HG03095 (cell line): ENCODE measurements at regions not wholly inside any gene's neighbourhood (a gene's known extent, or its start where the extent isn't known, plus 50 kb on each side); places are given as distances from the start of the nearest gene placed in this dataset.

Experiments used
- ATAC-seq: cut with Tn5 transposase; IDR thresholded peaks from one replicate; pipeline ENCODE4 v1.9.1; 2021; ENCODE audit warnings: moderate library complexity; ENCODE audit not compliant: unreplicated experiment

- no peak for ATAC-seq
Observed at GRCh38 chr4:163748449-163748848, 254.0 kb downstream of the TMA16 start.

- peak; percentile 56 for ATAC-seq
Observed at GRCh38 chr4:163755013-163755412, 260.5 kb downstream of the TMA16 start.

DNA sequence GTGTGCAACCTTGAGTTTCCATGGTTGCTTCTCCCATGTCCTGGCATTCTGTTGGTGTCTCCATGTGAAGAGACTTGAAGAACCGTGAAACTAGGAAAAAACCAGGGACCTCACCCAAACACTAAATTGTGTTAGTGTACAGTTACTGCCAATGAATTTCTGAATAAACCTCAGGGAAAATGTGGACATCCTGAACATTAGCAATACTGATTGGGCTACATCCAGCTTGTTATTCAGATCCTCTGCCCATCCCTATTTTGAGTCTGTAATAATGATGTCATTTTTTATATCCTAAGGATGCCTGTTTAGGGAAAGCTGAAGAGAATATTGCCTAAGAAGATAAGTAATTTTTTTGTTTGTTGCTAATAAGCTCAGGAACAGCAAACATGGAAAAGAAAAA is 262.7 kb downstream of the TMA16 start:
- no peak for ATAC-seq

DNA sequence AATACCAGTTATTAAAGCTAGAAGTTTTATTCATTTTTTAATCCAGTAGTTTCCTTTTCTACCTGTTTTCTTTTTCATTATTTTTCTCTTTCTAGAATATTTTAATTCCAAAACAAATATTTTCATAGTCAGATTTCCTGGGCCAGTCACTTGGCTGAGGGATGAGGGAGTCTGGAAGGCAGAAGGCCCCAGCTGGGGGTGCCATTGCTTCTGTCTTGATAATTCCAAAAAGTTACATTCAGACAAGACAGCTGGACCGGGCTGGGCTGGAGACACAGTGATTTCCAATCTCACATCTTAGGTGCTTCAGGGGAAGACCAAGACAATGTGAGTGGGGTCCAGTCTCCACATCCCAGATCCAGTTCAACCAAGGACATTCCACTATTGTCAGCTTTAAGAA is 263.5 kb downstream of the TMA16 start:
- ATAC-seq = no peak

- ATAC-seq = no peak
Observed at GRCh38 chr4:163762741-163763140, 268.3 kb downstream of the TMA16 start.

DNA sequence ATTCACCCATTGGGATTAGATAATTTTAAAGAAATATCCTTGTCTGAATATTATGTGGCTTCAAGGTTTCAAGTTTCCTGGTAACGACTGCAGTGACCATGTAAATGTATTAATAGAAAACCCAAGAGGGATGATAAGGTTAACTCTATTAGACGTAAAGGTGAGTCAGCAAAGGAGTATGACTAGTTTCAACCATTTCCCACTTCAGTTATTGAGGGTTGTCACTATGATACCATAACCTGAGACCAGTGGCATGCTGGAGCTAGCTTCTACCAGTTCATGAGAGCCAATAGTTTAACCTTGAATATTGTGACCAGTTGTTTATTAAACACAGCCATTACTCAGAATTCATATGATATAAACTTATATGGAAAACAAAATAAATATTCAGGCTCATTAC is 270.1 kb downstream of the TMA16 start:
- no peak for ATAC-seq

- ATAC-seq = no peak
Observed at GRCh38 chr4:163768014-163768413, 273.5 kb downstream of the TMA16 start.

DNA sequence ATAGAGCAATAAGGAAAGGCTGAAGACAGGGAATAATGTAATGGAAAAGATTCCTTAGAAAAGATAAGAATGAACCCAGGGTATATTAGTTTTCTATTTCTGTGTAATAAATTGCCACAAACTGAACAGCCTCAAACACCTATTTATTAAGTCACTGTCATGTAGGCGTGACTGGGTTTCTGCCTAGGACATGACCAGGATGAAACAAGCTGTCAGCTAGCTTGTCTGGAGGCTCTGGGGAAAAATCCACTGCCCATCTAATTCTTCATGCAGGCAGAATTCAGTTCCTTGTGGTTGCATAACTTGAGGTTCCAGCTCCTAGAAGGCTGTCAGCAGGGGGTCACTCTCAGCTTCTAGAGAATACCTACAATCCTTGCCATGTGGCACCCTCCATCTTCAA is 277.7 kb downstream of the TMA16 start:
- no peak for ATAC-seq

GRCh38 chr4:163773940-163774339 is 279.4 kb downstream of the TMA16 start:
- ATAC-seq = no peak

DNA sequence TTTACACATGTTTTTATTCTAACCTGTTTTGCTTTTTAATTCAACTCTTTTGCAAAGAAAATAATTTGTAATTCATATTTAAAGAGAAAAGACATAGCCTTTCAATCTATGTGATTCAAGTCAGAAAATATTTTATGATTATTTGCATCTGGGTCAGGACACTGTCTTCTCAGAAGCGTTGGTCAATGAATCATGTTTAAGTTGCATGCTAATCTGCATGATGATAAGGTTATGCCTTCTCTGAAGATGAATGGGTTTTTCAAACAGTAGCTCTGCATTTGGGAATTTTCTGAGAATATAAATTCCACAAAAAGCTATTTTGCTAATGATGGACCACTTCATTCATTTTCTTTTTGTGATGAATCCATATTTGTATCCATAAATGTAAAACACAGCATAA is 282.5 kb downstream of the TMA16 start:
- no peak for ATAC-seq

- ATAC-seq = no peak
Observed at GRCh38 chr4:163781726-163782125, 287.2 kb downstream of the TMA16 start.

DNA sequence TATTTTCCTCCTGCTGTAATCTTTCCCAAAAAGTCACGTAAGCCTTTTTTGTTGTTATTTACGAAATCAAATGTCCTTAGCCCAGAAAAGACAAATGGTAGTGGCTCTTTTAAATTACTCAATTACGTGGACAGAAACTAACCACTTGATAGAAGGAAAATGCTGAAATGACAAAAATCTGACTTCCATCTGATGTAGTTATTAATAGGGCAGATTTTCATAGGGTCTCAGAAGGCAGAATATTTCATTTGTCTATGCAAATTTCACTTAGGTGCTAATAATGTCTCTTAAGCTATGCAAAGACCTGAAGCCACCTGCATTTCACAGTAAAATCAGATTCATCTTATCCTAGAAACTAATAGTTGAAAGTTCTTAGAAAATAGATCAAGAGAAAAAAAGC is 295.7 kb downstream of the TMA16 start:
- ATAC-seq = no peak

GRCh38 chr4:163795885-163796284 is 301.4 kb downstream of the TMA16 start:
- ATAC-seq = no peak

DNA sequence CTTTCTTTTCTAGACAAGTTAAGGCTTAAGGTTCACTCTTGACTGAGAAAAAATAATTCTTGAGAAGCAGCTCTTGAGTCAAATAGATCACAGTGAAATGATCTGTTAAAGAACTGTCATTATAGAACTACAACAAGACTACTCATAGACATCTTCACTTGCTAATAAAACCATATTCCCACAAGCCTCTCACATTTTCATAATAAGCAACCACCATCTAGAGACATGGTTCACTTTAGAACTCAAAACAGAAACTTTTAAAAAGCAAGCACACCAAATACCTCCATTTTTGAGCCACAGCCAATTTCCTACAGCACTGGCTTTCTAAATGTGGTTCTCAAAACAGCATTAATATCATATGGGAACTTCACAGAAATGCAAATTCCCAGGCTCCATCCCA is 309.5 kb downstream of the TMA16 start:
- ATAC-seq = no peak

- ATAC-seq = no peak
Observed at GRCh38 chr4:163806653-163807052, 312.2 kb downstream of the TMA16 start.

- no peak for ATAC-seq
Observed at GRCh38 chr4:163808011-163808410, 313.5 kb downstream of the TMA16 start.

DNA sequence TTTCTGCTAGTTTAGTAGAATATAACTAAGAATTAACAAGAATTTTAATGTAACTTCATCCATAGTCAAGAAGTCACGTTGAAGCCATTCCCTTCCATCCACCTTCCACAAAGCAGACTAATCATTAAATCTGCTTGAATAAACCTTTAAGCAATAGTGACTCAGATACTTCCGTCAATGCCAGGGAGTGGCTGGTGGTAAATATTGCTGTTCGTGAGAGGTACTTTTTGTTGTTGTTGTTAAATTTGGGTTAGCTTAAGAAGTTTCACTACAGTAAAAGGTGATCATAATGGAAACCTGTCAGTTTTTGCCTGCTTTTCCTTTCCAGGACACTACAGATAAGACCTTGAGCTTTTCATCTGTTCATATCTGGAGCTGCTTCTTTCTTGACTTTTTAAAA is 316.3 kb downstream of the TMA16 start:
- ATAC-seq = peak; percentile 51

- peak; percentile 57 for ATAC-seq
Observed at GRCh38 chr4:163815776-163816175, 321.3 kb downstream of the TMA16 start.

GRCh38 chr4:163816494-163816893 is 322.0 kb downstream of the TMA16 start:
- ATAC-seq = no peak

DNA sequence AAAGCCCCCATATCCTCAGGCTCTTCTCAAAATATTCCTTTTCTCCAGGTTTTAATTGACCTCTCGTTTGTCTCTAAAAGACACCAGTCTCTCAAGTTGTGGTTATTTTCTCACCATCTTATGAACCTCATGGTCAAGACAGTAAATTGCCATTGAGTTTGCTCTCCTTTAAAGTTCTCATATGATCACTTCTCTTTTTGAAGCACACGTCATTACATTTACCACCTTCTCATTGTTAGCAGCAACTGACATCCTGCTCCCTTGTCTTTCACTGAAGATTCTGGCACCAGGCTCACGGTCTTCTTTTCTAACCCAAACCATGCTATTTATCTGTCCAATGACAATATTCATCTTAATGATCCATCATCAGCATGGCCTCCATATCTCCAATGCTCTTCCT is 324.2 kb downstream of the TMA16 start:
- no peak for ATAC-seq

DNA sequence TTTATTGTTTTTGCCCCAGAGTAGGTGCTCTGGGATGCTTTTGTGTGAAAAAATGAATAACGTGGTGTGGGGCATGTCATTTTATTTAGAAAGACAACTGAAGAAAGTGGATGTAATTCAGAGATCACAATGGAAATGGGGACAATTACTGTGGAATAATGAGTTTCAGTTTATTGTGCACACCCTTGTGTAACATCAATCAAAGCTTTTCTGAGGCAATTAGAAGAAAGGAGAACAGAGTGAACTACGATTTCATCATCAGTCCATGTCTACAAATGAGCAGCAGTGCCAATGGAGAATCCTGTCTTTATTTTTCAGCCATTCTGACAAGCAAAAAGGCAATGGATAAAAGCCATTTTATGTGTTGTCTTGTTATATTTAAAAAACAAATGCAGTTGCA is 339.2 kb downstream of the TMA16 start:
- ATAC-seq = no peak

- ATAC-seq = no peak
Observed at GRCh38 chr4:163846008-163846407, 351.5 kb downstream of the TMA16 start.

- ATAC-seq = no peak
Observed at GRCh38 chr4:163852246-163852645, 357.8 kb downstream of the TMA16 start.

- no peak for ATAC-seq
Observed at GRCh38 chr4:163857903-163858302, 363.4 kb downstream of the TMA16 start.
